Peyer's patch (tissue), 4 donors: ENCODE measurements at regions not wholly inside any gene's neighbourhood (a gene's known extent, or its start where the extent isn't known, plus 50 kb on each side); places are given as distances from the start of the nearest gene placed in this dataset.

Experiments
- DNase-seq, 3 donors: peaks; one replicate each; pipeline ENCODE4 v3.0.0-alpha.2; 2017 to 2019
- H3K27ac ChIP-seq, 4 donors: fragments of 200-600 bp; sonication (generic); one replicate each; pipeline ENCODE4 v1.5.1; 2016 to 2019
- H3K27me3 ChIP-seq, 2 donors: fragments of 200-600 bp; sonication (generic); one replicate each; pipeline ENCODE4 v1.5.1; 2019
- H3K36me3 ChIP-seq, 3 donors: fragments of 200-600 bp; sonication (generic); one replicate each; pipeline ENCODE4 v1.5.1; 2016 to 2019
- H3K4me1 ChIP-seq, 4 donors: fragments of 200-600 bp; sonication (generic); one replicate each; pipeline ENCODE4 v1.5.1; 2016 to 2019
- H3K4me3 ChIP-seq, 4 donors: fragments of 200-600 bp; sonication (generic); 1 replicate in 3 of 4; 2 replicates in 1 of 4; pipeline ENCODE4 v1.5.1; 2016 to 2019; ENCODE audit warnings: mild to moderate bottlenecking in 1 of 4
- H3K9me3 ChIP-seq, 4 donors: fragments of 200-600 bp; sonication (generic); one replicate each; pipeline ENCODE4 v1.5.1; 2016 to 2019; ENCODE audit warnings: mild to moderate bottlenecking in 1 of 4
- POLR2A ChIP-seq, 2 donors: fragments of 450-650 bp; IDR thresholded peaks; one replicate each; pipeline ENCODE4 v1.5.1; 2017; ENCODE audit warnings: antibody characterized with exemption in 2 of 2, mild to moderate bottlenecking in 2 of 2, moderate library complexity in 2 of 2
- TF ChIP-seq, protein P1 (sequence below), 6 experiments: fragments of 450-650 bp in 4 of 6; fragments of 200-600 bp in 2 of 6; sonication (generic) in 1 of 6; IDR thresholded peaks; one replicate each; pipeline ENCODE4 v1.5.1; 2017 to 2019; ENCODE audit warnings: antibody characterized with exemption in 6 of 6, mild to moderate bottlenecking in 3 of 6, moderate library complexity in 1 of 6

- Histone ChIP-seq H3K27ac (no peak overlapping the region), H3K9me3 (no peaks in the 10 kb centered on the region), H3K27me3 (no peaks in the 10 kb centered on the region), H3K4me1 (no peaks in the 10 kb centered on the region), H3K4me3 (no peak overlapping the region), H3K36me3 (no peaks in the 10 kb centered on the region)
- DNase-seq, result no peak
- TF ChIP-seq POLR2A (IDR thresholded peaks at IDR 0.05), result no peak
- TF ChIP-seq, protein P1, sequence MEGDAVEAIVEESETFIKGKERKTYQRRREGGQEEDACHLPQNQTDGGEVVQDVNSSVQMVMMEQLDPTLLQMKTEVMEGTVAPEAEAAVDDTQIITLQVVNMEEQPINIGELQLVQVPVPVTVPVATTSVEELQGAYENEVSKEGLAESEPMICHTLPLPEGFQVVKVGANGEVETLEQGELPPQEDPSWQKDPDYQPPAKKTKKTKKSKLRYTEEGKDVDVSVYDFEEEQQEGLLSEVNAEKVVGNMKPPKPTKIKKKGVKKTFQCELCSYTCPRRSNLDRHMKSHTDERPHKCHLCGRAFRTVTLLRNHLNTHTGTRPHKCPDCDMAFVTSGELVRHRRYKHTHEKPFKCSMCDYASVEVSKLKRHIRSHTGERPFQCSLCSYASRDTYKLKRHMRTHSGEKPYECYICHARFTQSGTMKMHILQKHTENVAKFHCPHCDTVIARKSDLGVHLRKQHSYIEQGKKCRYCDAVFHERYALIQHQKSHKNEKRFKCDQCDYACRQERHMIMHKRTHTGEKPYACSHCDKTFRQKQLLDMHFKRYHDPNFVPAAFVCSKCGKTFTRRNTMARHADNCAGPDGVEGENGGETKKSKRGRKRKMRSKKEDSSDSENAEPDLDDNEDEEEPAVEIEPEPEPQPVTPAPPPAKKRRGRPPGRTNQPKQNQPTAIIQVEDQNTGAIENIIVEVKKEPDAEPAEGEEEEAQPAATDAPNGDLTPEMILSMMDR (IDR thresholded peaks at IDR 0.05), result no peak
These were observed 192.6 kb upstream of the TWIST2 start for GRCh38 chr2:238655198-238655860.

DNA sequence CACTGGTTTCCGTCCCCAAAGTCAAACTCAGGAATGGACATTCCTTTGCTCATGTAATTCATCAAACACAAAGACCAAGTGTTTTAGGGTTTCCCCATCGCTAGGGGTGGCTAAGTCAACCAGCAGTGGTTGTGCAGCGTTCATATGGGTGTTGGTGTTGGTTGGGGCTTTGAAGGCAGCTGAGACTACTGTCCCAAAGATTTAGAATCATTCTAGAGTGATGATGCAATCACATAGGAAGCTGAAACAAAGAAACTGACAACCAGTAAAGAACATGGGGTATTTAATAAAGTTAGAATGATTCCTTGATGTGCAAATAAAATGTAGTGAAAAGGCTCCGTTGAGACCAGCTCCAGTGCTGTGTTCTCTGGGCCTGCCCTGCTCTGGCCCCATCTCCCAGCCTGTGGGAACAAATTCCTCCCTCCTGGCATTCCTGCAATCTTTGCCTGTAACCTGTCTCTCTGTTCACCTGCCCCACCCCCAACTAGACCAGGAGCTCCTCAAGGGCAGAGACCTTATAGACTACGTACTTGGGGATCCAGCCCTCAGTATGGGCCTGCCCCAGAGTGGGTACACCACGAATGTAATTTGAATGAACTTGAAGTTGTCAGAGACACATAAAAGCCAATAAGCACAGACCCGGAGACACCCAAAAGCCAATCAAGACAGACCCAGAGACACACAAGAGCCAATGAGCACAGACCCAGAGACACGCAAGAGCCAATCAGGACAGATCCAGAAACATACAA is 191.7 kb upstream of the TWIST2 start:
- DNase-seq, result no peak
- no peaks in the 10 kb centered on the region for H3K9me3 ChIP-seq
- H3K36me3 ChIP-seq, result no peaks in the 10 kb centered on the region
- no peaks in the 10 kb centered on the region for H3K27me3 ChIP-seq
- TF ChIP-seq POLR2A (IDR thresholded peaks at IDR 0.05), result no peak
- TF ChIP-seq, protein P1 (IDR thresholded peaks at IDR 0.05), result no peak
- no peak overlapping the region for H3K4me3 ChIP-seq
- H3K27ac ChIP-seq, result no peak overlapping the region
- H3K4me1 ChIP-seq, result no peaks in the 10 kb centered on the region

DNA sequence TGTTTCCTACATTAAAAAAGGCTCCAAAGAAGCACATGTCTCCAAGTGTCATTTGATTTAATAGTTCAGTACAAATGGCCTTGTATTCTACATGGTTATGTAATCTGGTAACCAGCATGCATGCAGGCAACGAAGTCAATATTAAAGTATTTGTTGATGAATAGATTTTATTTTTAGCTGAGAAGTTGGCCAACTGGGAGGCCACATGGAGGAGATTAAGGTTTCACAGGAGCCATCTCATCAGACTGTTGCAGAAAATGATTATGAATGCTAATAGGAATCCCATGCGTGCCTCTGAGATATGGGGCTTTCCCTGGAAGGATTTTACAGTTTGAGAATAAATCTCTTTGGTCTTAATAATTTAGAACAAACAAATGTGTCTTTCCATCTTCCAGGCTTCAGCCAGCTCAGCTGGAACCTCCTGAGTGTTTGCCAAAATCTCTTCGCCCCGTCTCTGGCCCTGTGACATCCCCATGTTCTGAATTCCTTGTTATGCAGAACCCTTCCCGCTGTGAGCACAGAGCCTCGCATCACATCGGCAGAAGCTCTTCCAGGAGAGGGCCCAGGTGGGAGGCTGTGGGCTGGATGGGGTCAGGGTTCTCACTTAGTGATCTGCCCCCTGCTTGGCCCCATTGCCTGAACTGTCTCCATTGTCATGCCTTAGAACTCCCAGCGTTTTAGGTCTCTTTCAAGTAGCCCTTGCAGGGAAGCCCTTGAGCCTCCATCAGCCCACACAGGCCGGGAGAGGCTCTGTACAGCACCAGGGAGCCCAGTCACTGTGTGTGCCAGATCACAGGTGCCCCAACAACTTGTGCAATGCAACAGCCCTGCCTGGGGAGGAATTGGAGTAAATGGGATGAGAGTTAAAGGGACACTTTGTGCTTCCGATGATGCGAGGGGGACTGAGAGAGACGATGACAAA is 190.5 kb upstream of the TWIST2 start:
- Histone ChIP-seq H3K27me3 (no peaks in the 10 kb centered on the region), H3K36me3 (no peaks in the 10 kb centered on the region), H3K9me3 (peaks cover 0 to 5% (median 0%) of the 10 kb centered on the region in 4 donors), H3K4me1 (no peaks in the 10 kb centered on the region), H3K4me3 (no peak overlapping the region), H3K27ac (no peak overlapping the region)
- TF ChIP-seq, protein P1 (IDR thresholded peaks at IDR 0.05), result no peak
- no peak for TF ChIP-seq POLR2A (IDR thresholded peaks at IDR 0.05)
- no peak for DNase-seq

DNA sequence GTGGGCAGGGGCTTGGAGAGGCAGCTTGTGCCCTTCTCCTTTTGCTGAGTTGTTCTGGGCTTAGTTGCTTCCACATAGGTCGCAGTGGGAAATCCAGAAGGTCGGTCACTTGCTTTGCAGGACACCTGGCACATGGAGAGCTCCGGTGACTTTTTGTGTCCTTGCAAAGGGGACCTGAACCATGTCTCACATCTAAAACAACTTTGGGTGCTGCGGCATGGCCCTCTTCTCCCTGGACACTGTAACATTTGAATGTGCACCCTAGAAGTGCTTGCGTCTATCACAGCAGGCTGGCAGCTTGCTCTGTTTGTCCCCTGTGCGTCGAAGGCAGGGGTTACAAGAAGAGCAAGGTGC is 189.9 kb upstream of the TWIST2 start:
- Histone ChIP-seq H3K27ac (no peak overlapping the region), H3K4me3 (no peak overlapping the region)

GRCh38 chr2:238658820-238659219 is 189.1 kb upstream of the TWIST2 start:
- no peaks in the 10 kb centered on the region for H3K36me3 ChIP-seq
- no peak overlapping the region for H3K27ac ChIP-seq
- TF ChIP-seq, protein P1 (IDR thresholded peaks at IDR 0.05), result no peak
- no peak for TF ChIP-seq POLR2A (IDR thresholded peaks at IDR 0.05)
- peaks cover 0 to 5% (median 0%) of the 10 kb centered on the region in 4 donors for H3K9me3 ChIP-seq
- no peak for DNase-seq
- H3K4me3 ChIP-seq, result no peak overlapping the region
- H3K27me3 ChIP-seq, result no peaks in the 10 kb centered on the region
- H3K4me1 ChIP-seq, result no peaks in the 10 kb centered on the region

More for the DNA sequence above, 189.9 kb upstream of the TWIST2 start:
- peaks cover 0 to 5% (median 0%) of the 10 kb centered on the region in 4 donors for H3K9me3 ChIP-seq
- no peak for TF ChIP-seq POLR2A (IDR thresholded peaks at IDR 0.05)
- TF ChIP-seq, protein P1 (IDR thresholded peaks at IDR 0.05), result no peak
- H3K36me3 ChIP-seq, result no peaks in the 10 kb centered on the region
- no peaks in the 10 kb centered on the region for H3K4me1 ChIP-seq
- no peaks in the 10 kb centered on the region for H3K27me3 ChIP-seq
- DNase-seq, result no peak
